SK-N-SH (cell line): ENCODE measurements at regions not wholly inside any gene's neighbourhood (a gene's known extent, or its start where the extent isn't known, plus 50 kb on each side); places are given as distances from the start of the nearest gene placed in this dataset.

Experiments
- CTCF ChIA-PET: fragments of 300-600, 350-600 bp; formaldehyde crosslinking; extraction: SDS; loops from one replicate; lab custom pipeline; 2021; lab: Yijun Ruan, JAX
- POLR2A ChIA-PET: fragments of 350-600 bp; sonication (Branson Sonifier 250); formaldehyde crosslinking; extraction: SDS; loops from one replicate; lab custom pipeline; 2020; ENCODE audit warnings: antibody characterized with exemption, inconsistent platforms; lab: Yijun Ruan, JAX
- DNase-seq: peaks from one replicate; pipeline ENCODE4 v3.0.0; 2012
- H2AFZ ChIP-seq: fragments of 200-600 bp; sonication (generic); 2 replicates; pipeline ENCODE4 v1.8.1; 2016; ENCODE audit warnings: antibody characterized with exemption, mild to moderate bottlenecking, low read depth
- H3F3A ChIP-seq: fragments of 200-600 bp; sonication (generic); replicated peaks from 2 replicates; pipeline ENCODE3; 2016; ENCODE audit warnings: antibody characterized with exemption, mild to moderate bottlenecking; ENCODE audit not compliant: insufficient read depth
- H3K27ac ChIP-seq, 2 experiments: fragments of 200-500 bp in 1 of 2; fragments of 200-600 bp in 1 of 2; sonication (Bioruptor generic) in 1 of 2; sonication (generic), shearing (Covaris generic) in 1 of 2; 2 replicates each; pipeline versions ENCODE4 v1.5.1 to v1.6.1; 2014 to 2016; ENCODE audit warnings: low read depth in 2 of 2, inconsistent platforms in 1 of 2, low read length in 1 of 2, mild to moderate bottlenecking in 1 of 2, mixed read lengths in 1 of 2
- H3K27me3 ChIP-seq: fragments of 200-600 bp; sonication (generic), shearing (Covaris generic); 2 replicates; pipeline ENCODE4 v1.6.1; 2016; ENCODE audit warnings: mixed run types; ENCODE audit not compliant: insufficient read depth
- H3K36me3 ChIP-seq, 2 experiments: fragments of 200-500 bp in 1 of 2; fragments of 200-600 bp in 1 of 2; sonication (Bioruptor generic) in 1 of 2; sonication (generic) in 1 of 2; replicated peaks in 1 of 2; 2 replicates each; pipeline versions ENCODE3 to v1.5.1; 2014 to 2016; ENCODE audit warnings: low read length in 1 of 2, mild to moderate bottlenecking in 1 of 2; ENCODE audit not compliant: insufficient read depth in 2 of 2, control insufficient read depth in 1 of 2
- H3K4me1 ChIP-seq, 2 experiments: fragments of 200-500 bp in 1 of 2; fragments of 200-600 bp in 1 of 2; sonication (Bioruptor generic) in 1 of 2; sonication (generic), shearing (Covaris generic) in 1 of 2; 2 replicates each; pipeline versions ENCODE4 v1.5.1 to v1.6.1; 2014 to 2016; ENCODE audit warnings: low read depth in 1 of 2, low read length in 1 of 2, mixed run types in 1 of 2; ENCODE audit not compliant: insufficient read depth in 2 of 2, control insufficient read depth in 1 of 2
- H3K4me2 ChIP-seq: fragments of 200-600 bp; sonication (generic), shearing (Covaris generic); 2 replicates; pipeline ENCODE4 v1.6.1; 2017; ENCODE audit warnings: mixed run types
- H3K4me3 ChIP-seq, 2 experiments: fragments of 200-500 bp in 1 of 2; fragments of 200-600 bp in 1 of 2; sonication (Bioruptor generic) in 1 of 2; sonication (generic), shearing (Covaris generic) in 1 of 2; 2 replicates each; pipeline versions ENCODE4 v1.5.1 to v1.8.1; 2014 to 2016; ENCODE audit warnings: low read depth in 2 of 2, inconsistent platforms in 1 of 2, low read length in 1 of 2, mild to moderate bottlenecking in 1 of 2, mixed read lengths in 1 of 2, moderate library complexity in 1 of 2
- H3K79me2 ChIP-seq: fragments of 200-600 bp; sonication (generic); 2 replicates; pipeline ENCODE4 v1.8.1; 2017; ENCODE audit warnings: mild to moderate bottlenecking; ENCODE audit not compliant: insufficient read depth
- H3K9ac ChIP-seq: fragments of 200-600 bp; sonication (generic); 2 replicates; pipeline ENCODE4 v1.6.1; 2017; ENCODE audit warnings: mixed run types
- H3K9me2 ChIP-seq: fragments of 200-600 bp; sonication (generic); 2 replicates; pipeline ENCODE4 v1.6.1; 2017; ENCODE audit warnings: mixed run types
- H3K9me3 ChIP-seq: fragments of 200-600 bp; sonication (generic); 2 replicates; pipeline ENCODE4 v1.6.1; 2017; ENCODE audit warnings: mixed run types, mild to moderate bottlenecking, moderate library complexity
- H4K20me1 ChIP-seq: fragments of 200-600 bp; sonication (generic); 2 replicates; pipeline ENCODE4 v1.6.1; 2017; ENCODE audit warnings: mild to moderate bottlenecking, mixed run types; ENCODE audit not compliant: insufficient read depth
- CHD2 ChIP-seq: fragments of 150-350 bp; IDR thresholded peaks from 2 replicates; pipeline ENCODE4 v1.6.1; 2018; ENCODE audit warnings: low read length; ENCODE audit not compliant: partially characterized antibody
- CTCF ChIP-seq: fragments of 200-600 bp; sonication (generic); IDR thresholded peaks from 2 replicates; pipeline ENCODE4 v1.6.1; 2017; ENCODE audit warnings: antibody characterized with exemption, mild to moderate bottlenecking, moderate library complexity
- EZH2phosphoT487 ChIP-seq: fragments of 200-600 bp; sonication (generic); IDR thresholded peaks from 2 replicates; pipeline ENCODE4 v1.6.1; 2017; ENCODE audit warnings: low read depth, mixed run types, mild to moderate bottlenecking, antibody characterized with exemption, moderate library complexity, borderline replicate concordance
- FOSL2 ChIP-seq: IDR thresholded peaks from 2 replicates; pipeline ENCODE4 v1.4.0; 2012; ENCODE audit warnings: low read depth, mild to moderate bottlenecking, moderate library complexity, borderline replicate concordance
- JUND ChIP-seq: IDR thresholded peaks from 2 replicates; pipeline ENCODE4 v1.4.0; 2012
- NFIC ChIP-seq: IDR thresholded peaks from 2 replicates; pipeline ENCODE4 v1.4.0; 2012; ENCODE audit warnings: borderline replicate concordance
- NRF1 ChIP-seq: IDR thresholded peaks from 2 replicates; pipeline ENCODE4 v1.6.1; 2012; ENCODE audit warnings: low read depth, mild to moderate bottlenecking, low read length
- PBX3 ChIP-seq: IDR thresholded peaks from 2 replicates; pipeline ENCODE4; 2012
- POLR2AphosphoS5 ChIP-seq: IDR thresholded peaks from 2 replicates; pipeline ENCODE4 v1.6.1; 2012; ENCODE audit warnings: low read depth, low read length
- REST ChIP-seq: IDR thresholded peaks from 2 replicates; pipeline ENCODE4 v1.6.1; 2012; ENCODE audit warnings: mild to moderate bottlenecking, low read depth, low read length, moderate library complexity
- SIN3A ChIP-seq: IDR thresholded peaks from 2 replicates; pipeline ENCODE4 v1.6.1; 2012; ENCODE audit warnings: low read depth, mild to moderate bottlenecking, low read length, moderate library complexity, borderline replicate concordance
- TAF1 ChIP-seq: IDR thresholded peaks from 2 replicates; pipeline ENCODE4 v1.6.1; 2012; ENCODE audit warnings: low read depth, mild to moderate bottlenecking, low read length, moderate library complexity, borderline replicate concordance
- YY1 ChIP-seq: IDR thresholded peaks from 2 replicates; pipeline ENCODE4 v1.4.0; 2012; ENCODE audit warnings: low read depth, mild to moderate bottlenecking
- WGBS: methylation state at CpG from one replicate; pipeline ENCODE4 v1.1.6; 2017; ENCODE audit warnings: low lambda C conversion rate; 5-methylcytosine and 5-hydroxymethylcytosine counted together

GRCh38 chr16:26510924-26511323, 555.8 kb upstream of the C16orf82 start:
- DNase-seq = no peak
- ChIA-PET POLR2A (no interaction called here), CTCF (interaction anchor here (1.0 kb wide), 1 partner anchor 9 kb away, joined by 3 read pairs; no protein-coding TSS in a partner anchor)
- Histone ChIP-seq H3K4me2 (no peak overlapping the region), H2AFZ (no peak overlapping the region), H3K9ac (no peak overlapping the region), H3K36me3 (no peaks in the 10 kb centered on the region), H3K9me3 (no peaks in the 10 kb centered on the region), H4K20me1 (no peaks in the 10 kb centered on the region), H3K4me1 (no peaks in the 10 kb centered on the region), H3K27me3 (no peaks in the 10 kb centered on the region), H3F3A (no peaks in the 10 kb centered on the region), H3K4me3 (no peak overlapping the region), H3K79me2 (no peaks in the 10 kb centered on the region), H3K27ac (no peak overlapping the region), H3K9me2 (no peaks in the 10 kb centered on the region)
- TF ChIP-seq NFIC (no peak), YY1 (no peak), PBX3 (no peak), POLR2AphosphoS5 (no peak), CHD2 (no peak), REST (no peak), CTCF (no peak), SIN3A (no peak)
- 0% methylated on average over 1 of the region's 1 CpG for WGBS

- Histone ChIP-seq H3K4me2 (no peak overlapping the region), H3K27ac (no peak overlapping the region), H3K79me2 (no peaks in the 10 kb centered on the region), H3K36me3 (no peaks in the 10 kb centered on the region), H3K9me3 (no peaks in the 10 kb centered on the region), H3F3A (no peaks in the 10 kb centered on the region), H4K20me1 (no peaks in the 10 kb centered on the region), H3K9ac (no peak overlapping the region), H3K9me2 (no peaks in the 10 kb centered on the region), H3K4me1 (no peaks in the 10 kb centered on the region), H3K4me3 (no peak overlapping the region), H3K27me3 (no peaks in the 10 kb centered on the region), H2AFZ (no peak overlapping the region)
- WGBS = 2% methylated on average over 5 of the region's 6 CpGs
- TF ChIP-seq NFIC (no peak), TAF1 (no peak), EZH2phosphoT487 (no peak), NRF1 (no peak), JUND (no peak), FOSL2 (no peak)
- POLR2A ChIA-PET = no interaction called here
- CTCF ChIA-PET = interaction anchor here (1.0 kb wide), 1 partner anchor 10 kb away, joined by 3 read pairs; no protein-coding TSS in a partner anchor
- no peak for DNase-seq
These were observed 555.3 kb upstream of the C16orf82 start for GRCh38 chr16:26511463-26511862.
